Activated CD8-positive, alpha-beta memory T cell treated with anti-CD3 and anti-CD28 coated beads, Interleukin-2, amount 10 ng/mL, durations not matched to agents 7 days and 5 days (primary cell): ENCODE measurements at regions not wholly inside any gene's neighbourhood (a gene's known extent, or its start where the extent isn't known, plus 50 kb on each side); places are given as distances from the start of the nearest gene placed in this dataset.
A peak's percentile ranks its signal among the peaks of the same experiment; 100 is the strongest.
"Not testable (repeated sequence)": the region's sequence is repeated elsewhere in the genome, so short reads cannot be mapped to it uniquely, and the experiment has no call there.

Source experiments
- ATAC-seq: fragments of 150-1000 bp; cut with Tn5 transposase; one replicate; pipeline ENCODE4 v1.10.0; 2021; ENCODE audit warnings: moderate library complexity
- CTCF ChIA-PET: fragments of 350-600 bp; sonication (Branson Sonifier 250); formaldehyde crosslinking; loops from one replicate; lab custom pipeline; 2021; ENCODE audit warnings: antibody characterized with exemption; lab: Charles Lee
- DNase-seq: peaks from one replicate; pipeline ENCODE4 v3.0.0-alpha.2; 2020
- H3K27ac Mint-ChIP-seq: one replicate; pipeline ENCODE4 v1.8.0; 2021; ENCODE audit warnings: mild to moderate bottlenecking, mixed read lengths
- H3K27me3 Mint-ChIP-seq: one replicate; pipeline ENCODE4 v1.8.0; 2021; ENCODE audit warnings: mixed read lengths
- H3K36me3 Mint-ChIP-seq: one replicate; pipeline ENCODE4 v1.8.0; 2021; ENCODE audit warnings: mild to moderate bottlenecking, mixed read lengths
- H3K4me1 Mint-ChIP-seq: one replicate; pipeline ENCODE4 v1.8.0; 2021; ENCODE audit warnings: mixed read lengths
- H3K4me3 Mint-ChIP-seq: one replicate; pipeline ENCODE4 v1.8.0; 2021; ENCODE audit warnings: mild to moderate bottlenecking, moderate library complexity, mixed read lengths
- H3K9me3 Mint-ChIP-seq: one replicate; pipeline ENCODE4 v1.8.0; 2022; ENCODE audit warnings: low read depth, mixed read lengths

- DNase-seq, H3K4me3 Mint-ChIP-seq, ATAC-seq, CTCF ChIA-PET, H3K9me3 Mint-ChIP-seq, H3K27me3 Mint-ChIP-seq: not testable (repeated sequence)
- H3K36me3 Mint-ChIP-seq, result peaks cover 16% of the 10 kb centered on the region
- H3K27ac Mint-ChIP-seq, result peak overlapping the region; percentile 43
- peaks cover 40% of the 10 kb centered on the region for H3K4me1 Mint-ChIP-seq
Measured at GRCh38 chr2:87477669-87478428, 270.0 kb upstream of the PLGLB2 start.

GRCh38 chr2:87478911-87479310, 269.0 kb upstream of the PLGLB2 start:
- CTCF ChIA-PET, H3K9me3 Mint-ChIP-seq, H3K4me3 Mint-ChIP-seq, DNase-seq, H3K27me3 Mint-ChIP-seq, H3K27ac Mint-ChIP-seq, ATAC-seq: not testable (repeated sequence)
- Mint-ChIP-seq H3K4me1 (peaks cover 46% of the 10 kb centered on the region), H3K36me3 (peaks cover 16% of the 10 kb centered on the region)

- H3K36me3 Mint-ChIP-seq, H3K27me3 Mint-ChIP-seq, H3K9me3 Mint-ChIP-seq, CTCF ChIA-PET: not testable (repeated sequence)
- peaks cover 44% of the 10 kb centered on the region for H3K4me1 Mint-ChIP-seq
- H3K27ac Mint-ChIP-seq, result peak overlapping the region; percentile 75
- ATAC-seq, result peak; percentile 57
- DNase-seq, result peak; percentile 55
- H3K4me3 Mint-ChIP-seq, result peak overlapping the region; percentile 35
Measured at GRCh38 chr2:87483093-87483680, 264.7 kb upstream of the PLGLB2 start.

- H3K4me3 Mint-ChIP-seq, DNase-seq, H3K9me3 Mint-ChIP-seq, H3K27me3 Mint-ChIP-seq, ATAC-seq, CTCF ChIA-PET, H3K36me3 Mint-ChIP-seq: not testable (repeated sequence)
- Mint-ChIP-seq H3K27ac (peak overlapping the region; percentile 70), H3K4me1 (peaks cover 46% of the 10 kb centered on the region)
Measured at GRCh38 chr2:87484363-87484762, 263.5 kb upstream of the PLGLB2 start.

GRCh38 chr2:87485455-87485854, 262.4 kb upstream of the PLGLB2 start:
- H3K27ac Mint-ChIP-seq, result peak overlapping the region; percentile 79

GRCh38 chr2:87485884-87486283, 262.0 kb upstream of the PLGLB2 start:
- CTCF ChIA-PET, H3K27me3 Mint-ChIP-seq, H3K9me3 Mint-ChIP-seq, H3K36me3 Mint-ChIP-seq, H3K4me3 Mint-ChIP-seq: not testable (repeated sequence)
- peak; percentile 51 for DNase-seq
- H3K4me1 Mint-ChIP-seq, result peaks cover 38% of the 10 kb centered on the region
- peak overlapping the region; percentile 65 for H3K27ac Mint-ChIP-seq
- peak; percentile 87 for ATAC-seq

More at GRCh38 chr2:87485455-87485854, 262.4 kb upstream of the PLGLB2 start:
- H3K4me3 Mint-ChIP-seq, H3K36me3 Mint-ChIP-seq, CTCF ChIA-PET, H3K27me3 Mint-ChIP-seq, ATAC-seq, DNase-seq, H3K9me3 Mint-ChIP-seq: not testable (repeated sequence)
- peaks cover 40% of the 10 kb centered on the region for H3K4me1 Mint-ChIP-seq

GRCh38 chr2:87486413-87486812, 261.5 kb upstream of the PLGLB2 start:
- H3K27me3 Mint-ChIP-seq, H3K9me3 Mint-ChIP-seq, H3K36me3 Mint-ChIP-seq, CTCF ChIA-PET: not testable (repeated sequence)
- peaks cover 39% of the 10 kb centered on the region for H3K4me1 Mint-ChIP-seq
- ATAC-seq (peak; percentile 32), DNase-seq (peak; percentile 50)
- H3K27ac Mint-ChIP-seq, result peak overlapping the region; percentile 88
- peak overlapping the region; percentile 49 for H3K4me3 Mint-ChIP-seq

- CTCF ChIA-PET, ATAC-seq, H3K36me3 Mint-ChIP-seq, H3K27me3 Mint-ChIP-seq, H3K9me3 Mint-ChIP-seq, H3K27ac Mint-ChIP-seq, DNase-seq, H3K4me3 Mint-ChIP-seq: not testable (repeated sequence)
- H3K4me1 Mint-ChIP-seq, result peaks cover 38% of the 10 kb centered on the region
Measured at GRCh38 chr2:87488021-87488420, 259.9 kb upstream of the PLGLB2 start.

GRCh38 chr2:87488991-87489390, 258.9 kb upstream of the PLGLB2 start:
- CTCF ChIA-PET, ATAC-seq, H3K27ac Mint-ChIP-seq, DNase-seq, H3K4me3 Mint-ChIP-seq, H3K9me3 Mint-ChIP-seq, H3K27me3 Mint-ChIP-seq: not testable (repeated sequence)
- Mint-ChIP-seq H3K36me3 (peaks cover 10% of the 10 kb centered on the region), H3K4me1 (peaks cover 36% of the 10 kb centered on the region)

- H3K9me3 Mint-ChIP-seq, DNase-seq, H3K27me3 Mint-ChIP-seq, ATAC-seq, H3K4me3 Mint-ChIP-seq, CTCF ChIA-PET, H3K27ac Mint-ChIP-seq: not testable (repeated sequence)
- peaks cover 11% of the 10 kb centered on the region for H3K36me3 Mint-ChIP-seq
- H3K4me1 Mint-ChIP-seq, result peaks cover 27% of the 10 kb centered on the region
Measured at GRCh38 chr2:87494846-87495245, 253.0 kb upstream of the PLGLB2 start.

GRCh38 chr2:87495455-87495854, 252.4 kb upstream of the PLGLB2 start:
- H3K9me3 Mint-ChIP-seq, H3K27me3 Mint-ChIP-seq, CTCF ChIA-PET, H3K27ac Mint-ChIP-seq, DNase-seq, ATAC-seq, H3K4me3 Mint-ChIP-seq: not testable (repeated sequence)
- peaks cover 12% of the 10 kb centered on the region for H3K36me3 Mint-ChIP-seq
- H3K4me1 Mint-ChIP-seq, result peaks cover 31% of the 10 kb centered on the region

GRCh38 chr2:87496036-87497006, 251.6 kb upstream of the PLGLB2 start:
- peak; percentile 82 for ATAC-seq
- Mint-ChIP-seq H3K4me1 (peaks cover 33% of the 10 kb centered on the region), H3K36me3 (peaks cover 11% of the 10 kb centered on the region)
- H3K27me3 Mint-ChIP-seq, H3K9me3 Mint-ChIP-seq, DNase-seq, H3K27ac Mint-ChIP-seq, H3K4me3 Mint-ChIP-seq, CTCF ChIA-PET: not testable (repeated sequence)

- peaks cover 28% of the 10 kb centered on the region for H3K4me1 Mint-ChIP-seq
- H3K4me3 Mint-ChIP-seq, CTCF ChIA-PET, H3K9me3 Mint-ChIP-seq, ATAC-seq, DNase-seq, H3K27ac Mint-ChIP-seq, H3K36me3 Mint-ChIP-seq, H3K27me3 Mint-ChIP-seq: not testable (repeated sequence)
Measured at GRCh38 chr2:87497135-87497534, 250.8 kb upstream of the PLGLB2 start.
